GM18511 (cell line): ENCODE measurements at regions not wholly inside any gene's neighbourhood (a gene's known extent, or its start where the extent isn't known, plus 50 kb on each side); places are given as distances from the start of the nearest gene placed in this dataset.
"Not testable (repeated sequence)": the region's sequence is repeated elsewhere in the genome, so short reads cannot be mapped to it uniquely, and the experiment has no call there.

Experiments used
- ATAC-seq: cut with Tn5 transposase; IDR thresholded peaks from one replicate; pipeline ENCODE4 v1.9.1; 2021; ENCODE audit warnings: mild to moderate bottlenecking, moderate library complexity; ENCODE audit not compliant: unreplicated experiment

GRCh38 chr10:107994621-107995270 lies 830.2 kb upstream of the SORCS1 start:
- no peak for ATAC-seq

GRCh38 chr10:107986571-107986970 lies 822.1 kb upstream of the SORCS1 start:
- ATAC-seq = no peak

- ATAC-seq = no peak
Observed at GRCh38 chr10:107984581-107984980, 820.1 kb upstream of the SORCS1 start.

GRCh38 chr10:107984149-107984548 lies 819.6 kb upstream of the SORCS1 start:
- ATAC-seq = no peak

GRCh38 chr10:107978455-107978854 lies 813.9 kb upstream of the SORCS1 start:
- no peak for ATAC-seq

GRCh38 chr10:107971973-107972372 lies 807.5 kb upstream of the SORCS1 start:
- ATAC-seq = no peak

- ATAC-seq = no peak
Observed at GRCh38 chr10:107971411-107971810, 806.9 kb upstream of the SORCS1 start.

GRCh38 chr10:107970512-107970911 lies 806.0 kb upstream of the SORCS1 start:
- no peak for ATAC-seq

- no peak for ATAC-seq
Observed at GRCh38 chr10:107969936-107970335, 805.4 kb upstream of the SORCS1 start.

GRCh38 chr10:107966826-107967225 lies 802.3 kb upstream of the SORCS1 start:
- no peak for ATAC-seq

- no peak for ATAC-seq
Observed at GRCh38 chr10:107952649-107953556, 788.4 kb upstream of the SORCS1 start.

- ATAC-seq = not testable (repeated sequence)
Observed at GRCh38 chr10:107950411-107951062, 786.0 kb upstream of the SORCS1 start.

- ATAC-seq = no peak
Observed at GRCh38 chr10:107942826-107943225, 778.3 kb upstream of the SORCS1 start.

- ATAC-seq = no peak
Observed at GRCh38 chr10:107933076-107933475, 768.6 kb upstream of the SORCS1 start.

GRCh38 chr10:107931808-107932207 lies 767.3 kb upstream of the SORCS1 start:
- ATAC-seq = no peak

- no peak for ATAC-seq
Observed at GRCh38 chr10:107930037-107930436, 765.5 kb upstream of the SORCS1 start.

GRCh38 chr10:107924458-107924857 lies 760.0 kb upstream of the SORCS1 start:
- ATAC-seq = no peak

- no peak for ATAC-seq
Observed at GRCh38 chr10:107919626-107920235, 755.2 kb upstream of the SORCS1 start.

GRCh38 chr10:107918171-107918570 lies 753.7 kb upstream of the SORCS1 start:
- ATAC-seq = no peak

- ATAC-seq = no peak
Observed at GRCh38 chr10:107915215-107915610, 750.7 kb upstream of the SORCS1 start.
